Medulla oblongata (tissue), 1 donor: ENCODE measurements at regions not wholly inside any gene's neighbourhood (a gene's known extent, or its start where the extent isn't known, plus 50 kb on each side); places are given as distances from the start of the nearest gene placed in this dataset.

Experiments used
- DNase-seq: peaks from one replicate; pipeline ENCODE4 v3.0.0-alpha.2; 2015; ENCODE audit errors: extremely low spot score

GRCh38 chr5:68565427-68565826 lies 349.9 kb downstream of the PIK3R1 start:
- DNase-seq = no peak

DNA sequence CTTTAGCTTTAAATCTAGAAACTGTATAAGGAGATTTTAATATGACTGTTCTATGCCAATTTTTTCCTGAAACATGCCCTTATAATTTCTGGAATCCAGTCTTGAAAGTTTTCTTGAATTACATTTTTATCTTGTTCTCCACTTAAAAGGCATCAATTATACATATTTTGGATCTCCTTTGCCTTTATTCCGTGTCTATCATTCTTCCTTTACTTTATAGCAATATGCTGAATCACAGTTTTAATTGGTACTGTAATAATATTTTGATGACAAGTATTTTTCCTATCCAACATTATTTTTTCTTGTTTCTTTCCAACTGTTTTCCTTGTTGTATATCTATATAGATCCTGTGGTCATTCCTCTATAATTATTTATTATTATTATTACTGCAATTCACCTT lies 361.2 kb downstream of the PIK3R1 start:
- DNase-seq = no peak

- DNase-seq = no peak
These were observed 366.7 kb downstream of the PIK3R1 start for GRCh38 chr5:68582284-68582683.

GRCh38 chr5:68587171-68587570 lies 371.6 kb downstream of the PIK3R1 start:
- DNase-seq = no peak

DNA sequence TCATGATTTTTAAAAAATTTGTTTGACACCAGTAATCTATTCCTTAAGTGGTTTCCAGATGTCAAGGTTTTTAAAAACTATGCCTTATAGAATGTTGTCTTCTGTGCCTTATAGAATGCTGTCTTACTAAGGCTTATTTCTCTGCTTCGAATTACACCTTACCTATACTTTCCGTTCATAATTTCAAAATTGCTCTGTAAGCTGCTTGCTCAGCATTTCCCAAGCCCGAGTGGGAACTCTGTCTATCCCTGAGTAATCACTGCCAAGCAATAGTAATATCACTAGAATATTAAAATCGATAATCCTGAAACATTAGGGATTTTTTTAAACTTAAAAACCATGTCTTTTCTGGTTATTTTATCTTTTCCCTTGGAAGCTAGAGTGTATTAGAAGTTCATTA lies 376.3 kb downstream of the PIK3R1 start:
- DNase-seq = no peak

DNA sequence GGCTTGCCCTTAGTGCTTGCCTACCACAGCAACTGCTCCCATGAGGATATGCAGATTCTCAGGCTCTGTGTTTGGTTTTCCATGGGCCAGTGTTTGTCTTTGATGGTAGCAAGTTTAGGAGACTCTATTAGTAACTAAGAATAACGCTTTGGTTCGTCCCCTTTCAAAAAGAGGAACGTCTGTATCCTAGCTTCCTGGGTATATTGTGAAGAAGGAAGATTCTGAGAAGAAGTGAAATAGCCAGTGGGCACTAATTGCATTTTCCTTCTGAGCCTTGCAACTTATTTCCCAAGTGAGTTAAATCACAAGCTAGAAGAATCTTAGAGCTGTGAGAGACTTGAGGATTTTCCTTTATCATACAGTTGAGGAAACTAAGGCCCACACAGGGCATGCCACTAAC lies 376.8 kb downstream of the PIK3R1 start:
- DNase-seq = peak; percentile 33

- DNase-seq = no peak
These were observed 377.7 kb downstream of the PIK3R1 start for GRCh38 chr5:68593211-68593671.

DNA sequence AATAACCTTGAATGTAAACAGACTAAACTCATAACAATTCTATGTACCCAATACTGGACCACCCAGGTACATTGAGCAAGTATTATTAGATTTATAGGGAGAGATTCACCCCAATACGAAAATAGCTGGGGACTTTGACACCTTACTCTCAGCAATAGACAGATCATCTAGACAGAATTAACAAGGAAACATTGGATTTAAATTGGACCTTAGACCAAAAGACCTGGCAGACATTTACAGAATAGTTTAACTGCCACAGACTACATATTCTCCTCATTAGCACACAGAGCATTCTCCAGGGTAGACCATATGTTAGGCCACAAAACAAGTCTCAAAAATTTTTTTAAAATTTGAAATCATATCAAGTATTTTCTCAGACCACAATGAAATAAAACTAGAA lies 397.4 kb downstream of the PIK3R1 start:
- DNase-seq = no peak

GRCh38 chr5:68618501-68618900 lies 402.9 kb downstream of the PIK3R1 start:
- no peak for DNase-seq

- DNase-seq = no peak
These were observed 411.4 kb downstream of the PIK3R1 start for GRCh38 chr5:68627001-68627400.

DNA sequence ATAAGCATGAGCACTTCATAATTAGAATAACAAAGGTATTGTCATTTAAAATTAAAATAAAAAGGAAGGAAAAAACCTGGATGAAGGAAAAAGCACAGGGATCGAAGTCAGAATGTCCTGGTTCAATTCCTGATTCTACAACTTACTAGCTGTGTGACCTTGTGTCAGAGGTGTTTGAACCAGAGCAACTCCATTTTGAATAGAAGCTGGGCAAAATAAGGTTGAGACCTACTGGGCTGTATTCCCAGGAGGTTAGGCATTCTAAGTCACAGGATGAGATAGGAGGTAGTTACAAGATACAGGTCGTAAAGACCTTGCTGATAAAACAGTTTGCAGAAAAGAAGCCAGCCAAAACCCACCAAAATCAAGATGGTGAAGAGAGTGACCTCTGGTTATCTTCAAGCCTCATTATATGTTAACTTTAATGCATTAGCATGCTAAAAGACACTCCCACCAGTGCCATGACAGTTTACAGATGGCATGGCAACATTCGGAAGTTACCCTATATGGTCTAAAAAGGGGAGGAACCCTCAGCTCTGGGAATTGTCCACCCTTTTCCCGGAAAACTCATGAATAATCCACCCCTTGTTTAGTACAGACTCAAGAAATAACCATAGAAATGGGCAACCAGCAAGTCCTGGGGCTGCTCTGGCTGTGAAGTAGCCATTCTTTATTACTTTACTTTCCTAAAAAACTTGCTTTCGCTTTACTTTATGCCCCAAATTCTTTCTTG lies 412.7 kb downstream of the PIK3R1 start:
- DNase-seq = no peak

DNA sequence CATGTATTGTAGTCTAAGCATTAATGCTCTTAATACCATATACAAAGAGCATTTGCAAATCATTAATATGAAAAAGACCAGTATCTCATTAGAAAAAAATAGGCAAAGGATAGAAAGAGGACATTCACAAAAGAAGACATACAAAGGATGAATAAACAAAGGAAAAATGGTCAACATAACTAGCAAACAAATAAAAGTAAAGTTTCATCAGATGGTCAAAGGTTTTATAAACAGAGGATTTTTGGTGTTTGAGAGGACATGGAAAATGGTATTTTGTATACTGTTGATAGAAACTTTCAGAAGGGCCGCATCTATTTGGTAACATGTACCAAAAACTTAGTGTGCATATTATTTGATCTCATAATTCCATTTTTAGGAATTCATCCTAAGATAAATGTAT lies 414.8 kb downstream of the PIK3R1 start:
- DNase-seq = no peak

- no peak for DNase-seq
These were observed 416.3 kb downstream of the PIK3R1 start for GRCh38 chr5:68631884-68632283.

GRCh38 chr5:68641211-68641610 lies 425.7 kb downstream of the PIK3R1 start:
- no peak for DNase-seq

DNA sequence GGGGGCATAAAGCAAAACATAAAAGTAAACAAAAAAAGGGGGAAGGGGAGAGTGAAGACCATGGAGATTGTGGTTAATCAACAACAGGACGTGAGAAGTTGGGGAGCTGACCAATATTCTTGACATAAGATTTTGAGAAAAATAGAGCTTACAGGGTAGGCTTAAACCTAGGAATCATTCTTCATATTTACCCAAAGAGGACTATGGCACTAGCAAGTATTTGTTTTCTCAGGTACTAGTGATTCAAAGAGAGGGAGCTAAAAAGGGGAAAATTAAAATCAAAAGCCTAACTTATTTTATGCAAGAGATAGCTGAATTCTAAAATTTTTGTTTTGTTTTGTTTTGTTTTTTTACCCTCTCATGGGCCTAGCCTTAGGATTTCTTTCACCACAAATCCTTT lies 427.5 kb downstream of the PIK3R1 start:
- no peak for DNase-seq

DNA sequence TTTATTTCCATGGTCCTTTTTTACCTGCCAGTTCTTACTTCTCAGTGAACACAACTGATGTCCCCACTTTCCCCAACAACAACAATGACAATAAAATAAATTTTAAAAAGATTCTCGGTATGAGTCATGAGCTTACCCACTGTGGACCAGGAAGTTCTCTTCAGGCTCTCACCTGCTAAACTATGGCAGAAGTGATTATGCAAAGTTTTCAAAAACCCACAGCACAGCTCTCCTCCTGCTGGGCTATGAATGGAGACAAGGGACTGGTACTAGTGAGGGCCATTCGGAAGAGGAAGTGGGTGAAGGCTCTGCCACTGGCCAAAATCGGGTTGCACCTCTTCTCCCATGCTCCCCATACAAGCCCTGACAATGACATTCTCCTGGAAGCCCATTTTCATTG lies 429.4 kb downstream of the PIK3R1 start:
- no peak for DNase-seq

- DNase-seq = no peak
These were observed 430.6 kb downstream of the PIK3R1 start for GRCh38 chr5:68646144-68646543.

GRCh38 chr5:68647743-68648142 lies 432.2 kb downstream of the PIK3R1 start:
- no peak for DNase-seq

- no peak for DNase-seq
These were observed 433.6 kb downstream of the PIK3R1 start for GRCh38 chr5:68648944-68649857.

DNA sequence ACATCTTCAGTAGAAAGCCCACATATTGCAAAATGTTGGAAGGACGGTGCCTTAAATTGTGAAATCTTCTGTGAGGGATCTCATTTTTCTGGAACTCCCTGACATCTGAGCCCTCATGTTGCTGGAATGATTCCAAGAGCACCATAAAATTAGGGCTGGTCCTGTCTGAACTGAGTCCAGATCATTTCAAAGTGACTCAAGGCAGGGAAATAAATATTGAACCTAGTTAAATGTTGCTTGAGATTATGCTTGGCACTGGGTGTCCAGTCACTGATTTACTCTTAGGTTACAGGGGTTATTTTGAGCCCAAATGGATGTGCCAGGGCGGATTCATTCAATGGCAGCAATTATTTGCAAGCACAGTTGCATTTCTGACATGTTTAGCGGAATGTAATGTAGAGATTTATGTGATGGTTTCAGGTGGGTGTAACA lies 437.0 kb downstream of the PIK3R1 start:
- no peak for DNase-seq

GRCh38 chr5:68653471-68653870 lies 437.9 kb downstream of the PIK3R1 start:
- DNase-seq = no peak

DNA sequence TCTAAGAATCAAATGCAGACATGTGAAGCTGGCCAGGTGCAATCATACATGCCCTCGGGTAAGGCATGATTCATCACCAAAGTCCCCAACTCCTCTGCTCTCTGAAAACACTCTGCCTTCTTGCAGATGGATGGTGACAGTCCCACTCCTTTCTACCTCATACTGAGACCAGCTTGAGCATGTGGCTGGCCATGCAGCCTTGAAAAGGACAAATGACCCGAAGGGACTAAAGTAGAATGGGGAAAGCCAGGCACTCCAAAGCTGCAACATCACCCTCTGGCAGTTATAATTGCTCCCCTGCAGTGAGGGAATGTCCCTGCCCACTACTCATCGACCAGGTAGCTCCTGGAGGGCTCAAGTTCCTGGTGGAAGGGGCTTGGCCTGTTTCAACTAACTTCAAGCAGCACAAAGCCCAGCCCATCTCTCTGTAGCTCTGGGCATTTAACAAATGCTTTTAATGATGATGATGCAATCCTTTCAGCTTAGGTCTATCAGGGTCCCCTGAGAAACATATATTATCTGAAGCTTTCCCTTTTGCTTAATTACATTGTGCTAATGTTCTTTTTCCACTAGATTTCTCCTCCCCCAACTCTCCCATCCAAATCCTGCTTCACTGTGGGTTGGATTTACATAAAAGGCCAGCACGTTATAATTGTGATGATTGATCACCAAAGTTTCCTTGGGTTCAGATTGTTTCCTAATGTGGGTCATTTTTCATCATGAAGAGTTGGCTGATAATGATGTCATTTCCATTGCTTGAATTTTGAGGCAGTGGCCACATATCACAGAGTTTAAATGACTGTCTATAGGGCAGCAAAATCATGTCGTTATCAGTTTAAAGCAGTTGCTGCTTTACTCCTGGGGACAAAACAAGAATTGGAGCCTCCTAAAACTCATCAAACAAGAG lies 436.5 kb upstream of the SLC30A5 start:
- DNase-seq = no peak
